Left colon (tissue), 2 donors: ENCODE measurements at regions not wholly inside any gene's neighbourhood (a gene's known extent, or its start where the extent isn't known, plus 50 kb on each side); places are given as distances from the start of the nearest gene placed in this dataset.
"Not testable (repeated sequence)": the region's sequence is repeated elsewhere in the genome, so short reads cannot be mapped to it uniquely, and the experiment has no call there.

Source experiments
- ATAC-seq: fragments of 200-7000 bp; cut with Tn5 transposase; one replicate; pipeline ENCODE4 v1.9.1; 2020; ENCODE audit warnings: mild to moderate bottlenecking, moderate library complexity
- DNase-seq, 2 donors: peaks; one replicate each; pipeline ENCODE4 v3.0.0-alpha.2; 2020
- intact Hi-C, 2 donors: fragments of 100-400 bp; cut with DNase I in 1 of 2; cut with micrococcal nuclease in 1 of 2; formaldehyde crosslinking; loops; one replicate each; pipeline versions ENCODE4 v1.11.2 to v1.14.0; 2022; cut with DNase I, micrococcal nuclease
- donor health status: DM: no; HTN: no; CAD: no.
- donor health status: DM: yes; HTN: yes; CAD: no.

GRCh38 chr4:110869114-110869513 is 246.2 kb upstream of the PITX2 start:
- intact Hi-C loops: no loop called here
- ATAC-seq: no peak

GRCh38 chr4:110869862-110870572 is 247.1 kb upstream of the PITX2 start:
- peak; percentile 47 for ATAC-seq
- intact Hi-C loops: no loop called here
- DNase-seq: no peak

More at GRCh38 chr4:110869114-110869513, 246.2 kb upstream of the PITX2 start:
- no peak for DNase-seq

DNA sequence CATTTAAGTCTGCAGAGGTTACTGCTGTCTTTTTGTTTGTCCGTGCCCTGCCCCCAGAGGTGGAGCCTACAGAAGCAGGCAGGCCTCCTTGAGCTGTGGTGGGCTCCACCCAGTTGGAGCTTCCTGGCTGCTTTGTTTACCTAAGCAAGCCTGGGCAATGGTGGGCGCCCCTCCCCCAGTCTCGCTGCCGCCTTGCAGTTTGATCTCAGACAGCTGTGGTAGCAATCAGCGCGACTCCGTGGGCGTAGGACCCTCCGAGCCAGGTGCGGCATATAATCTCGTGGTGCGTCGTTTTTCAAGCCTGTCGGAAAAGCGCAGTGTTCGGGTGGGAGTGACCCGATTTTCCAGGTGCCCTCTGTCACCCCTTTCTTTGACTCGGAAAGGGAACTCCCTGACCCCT is 253.3 kb upstream of the PITX2 start:
- intact Hi-C loops, DNase-seq, ATAC-seq: not testable (repeated sequence)

DNA sequence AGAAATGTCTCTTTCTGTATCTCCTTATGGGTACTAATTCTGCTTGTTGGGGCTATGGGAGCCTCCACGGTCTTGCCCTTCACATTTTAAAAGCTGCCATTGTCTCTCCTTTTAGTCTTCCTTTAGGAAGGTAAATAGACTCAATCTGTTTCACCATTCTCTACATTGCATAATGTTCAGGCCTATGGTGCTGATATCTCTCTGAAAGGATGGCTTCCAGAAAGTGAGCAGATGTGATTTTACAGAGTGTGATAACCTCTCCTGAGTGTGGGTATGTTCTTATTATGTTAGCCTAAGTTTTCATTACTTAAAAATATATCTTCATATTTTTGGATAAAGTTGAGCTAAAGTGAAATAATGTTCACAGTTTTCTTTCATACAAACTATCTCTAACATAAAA is 254.0 kb upstream of the PITX2 start:
- intact Hi-C loops: no loop called here
- no peak for ATAC-seq
- DNase-seq: no peak

- intact Hi-C loops: no loop called here
- DNase-seq (no peak), ATAC-seq (peak; percentile 96)
These were observed 255.0 kb upstream of the PITX2 start for GRCh38 chr4:110877778-110878370.

- ATAC-seq (no peak), DNase-seq (no peak)
- intact Hi-C loops: no loop called here
These were observed 255.5 kb upstream of the PITX2 start for GRCh38 chr4:110878413-110878812.

GRCh38 chr4:110878956-110879355 is 256.1 kb upstream of the PITX2 start:
- DNase-seq: no peak
- intact Hi-C loops: no loop called here
- peak; percentile 71 for ATAC-seq

- DNase-seq: no peak
- intact Hi-C loops: no loop called here
These were observed 263.4 kb upstream of the PITX2 start for GRCh38 chr4:110886270-110886669.

DNA sequence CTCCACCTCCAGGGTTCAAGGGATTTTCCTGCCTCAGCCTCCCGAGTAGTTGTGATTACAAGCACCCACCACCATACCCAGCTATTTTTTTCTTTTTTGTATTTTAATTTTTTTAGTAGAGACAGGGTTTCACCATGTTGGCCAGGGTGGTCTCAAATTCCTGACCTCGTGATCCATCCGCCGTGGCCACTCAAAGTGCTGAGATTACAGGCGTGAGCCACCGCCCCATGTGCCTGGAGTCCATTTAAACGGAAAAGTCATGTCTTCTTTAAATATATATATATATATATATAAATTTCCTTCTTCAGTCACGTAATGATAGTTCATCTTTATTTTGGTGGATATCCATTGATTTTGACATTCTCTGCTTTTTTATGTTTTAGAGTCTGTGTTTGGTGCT is 264.0 kb upstream of the PITX2 start:
- ATAC-seq: no peak
- intact Hi-C loops: no loop called here

More at GRCh38 chr4:110886270-110886669, 263.4 kb upstream of the PITX2 start:
- no peak for ATAC-seq

GRCh38 chr4:110897784-110898183 is 274.9 kb upstream of the PITX2 start:
- no peak for DNase-seq
- ATAC-seq: no peak
- intact Hi-C loops: no loop called here

More for the DNA sequence above, 264.0 kb upstream of the PITX2 start:
- DNase-seq: no peak

DNA sequence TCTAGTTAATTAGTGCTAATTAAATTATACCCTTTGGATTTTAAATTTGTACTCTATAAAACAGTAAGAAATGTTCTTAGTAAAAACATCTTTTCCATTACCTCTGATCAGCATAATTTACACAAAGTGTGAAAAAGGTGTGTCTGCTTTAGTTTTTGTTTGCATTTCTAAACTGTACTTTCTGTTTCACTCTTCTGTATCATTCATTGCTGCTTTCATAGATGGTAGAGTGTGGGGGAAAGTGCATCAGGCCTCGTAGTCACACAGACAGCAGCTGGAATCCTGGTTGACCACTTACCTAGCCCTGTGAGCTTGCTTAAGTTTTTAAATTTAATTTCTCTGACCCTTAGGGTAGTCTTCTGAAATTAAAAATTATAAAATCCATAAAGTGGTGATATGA is 275.4 kb upstream of the PITX2 start:
- DNase-seq (no peak), ATAC-seq (peak; percentile 91)

DNA sequence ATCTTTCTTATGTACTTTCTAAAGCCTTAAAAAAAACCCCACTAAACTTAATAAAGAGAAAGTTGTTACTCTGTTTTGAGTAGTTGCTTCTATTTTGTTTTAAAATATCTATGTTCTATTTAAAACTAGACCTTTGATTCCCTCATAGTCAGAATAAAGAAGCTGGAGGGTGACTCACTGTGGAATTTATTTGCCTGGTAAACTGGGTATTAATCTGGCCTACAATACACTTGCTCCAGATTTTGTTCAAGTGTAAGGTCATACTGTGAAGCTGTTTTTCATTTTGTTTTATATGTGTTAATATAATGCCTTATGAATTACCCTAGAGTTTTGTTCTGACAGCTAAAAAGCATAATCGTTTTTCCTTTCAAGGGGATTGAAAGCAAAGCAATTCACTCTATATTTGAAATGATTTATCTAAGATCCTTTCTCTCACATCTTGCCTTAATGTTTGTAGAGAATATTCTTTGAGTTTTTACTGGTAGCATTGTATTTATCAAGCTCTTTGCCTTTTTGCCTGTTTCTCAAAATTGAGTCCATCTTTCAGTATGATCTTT is 277.4 kb upstream of the PITX2 start:
- DNase-seq: no peak
- ATAC-seq: no peak
- intact Hi-C loops: no loop called here

More for the DNA sequence above, 275.4 kb upstream of the PITX2 start:
- intact Hi-C loops: no loop called here

DNA sequence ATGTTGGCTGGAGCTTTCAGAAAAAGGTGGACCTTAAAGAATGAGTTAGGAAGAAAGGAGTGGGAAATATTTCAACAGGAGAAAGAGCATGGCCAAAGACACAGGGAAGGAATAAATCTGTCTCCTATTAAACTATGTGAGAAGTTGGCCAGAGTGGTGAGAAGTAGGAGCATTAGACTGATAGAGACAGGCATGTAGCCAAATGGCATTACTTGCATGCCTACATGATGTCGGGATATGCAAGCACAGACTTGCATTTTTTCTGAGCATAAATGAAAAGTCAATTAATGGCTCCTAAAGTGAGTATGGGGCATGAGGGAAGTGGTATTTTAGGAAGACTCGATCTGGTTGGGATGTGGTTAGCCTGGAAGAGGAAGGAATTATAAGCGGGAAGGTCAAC is 279.6 kb upstream of the PITX2 start:
- intact Hi-C loops: no loop called here
- no peak for ATAC-seq
- no peak for DNase-seq

DNA sequence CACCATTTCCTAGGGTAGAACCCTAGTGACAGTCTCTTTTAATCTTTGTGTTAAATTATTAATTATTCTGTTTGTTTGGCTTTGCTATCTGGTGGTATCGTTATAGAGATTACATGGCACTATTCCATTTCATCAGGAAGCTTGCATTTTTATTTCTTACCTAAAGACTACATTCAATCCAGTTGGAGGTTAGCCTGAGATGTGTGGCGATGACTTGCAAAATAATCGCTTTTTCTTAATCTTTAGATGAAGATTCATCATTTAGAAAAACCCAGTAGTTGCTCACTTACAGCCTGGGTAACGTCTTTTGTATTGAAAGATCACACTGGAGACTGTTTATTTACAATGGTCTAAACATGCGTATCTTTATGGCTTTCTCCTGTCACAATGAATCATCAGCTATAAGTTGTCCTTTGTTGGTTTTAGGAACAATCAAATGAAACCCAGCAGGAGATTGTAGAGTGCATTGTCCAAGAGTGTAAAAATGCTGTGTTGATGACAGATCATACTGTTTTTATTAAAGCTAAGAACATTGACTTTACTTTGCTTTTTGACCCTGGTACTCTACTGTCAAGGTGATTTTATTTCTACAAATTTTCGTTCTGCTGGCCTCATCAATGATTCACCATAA is 281.7 kb upstream of the PITX2 start:
- no peak for DNase-seq
- ATAC-seq: peak; percentile 88
- intact Hi-C loops: no loop called here

DNA sequence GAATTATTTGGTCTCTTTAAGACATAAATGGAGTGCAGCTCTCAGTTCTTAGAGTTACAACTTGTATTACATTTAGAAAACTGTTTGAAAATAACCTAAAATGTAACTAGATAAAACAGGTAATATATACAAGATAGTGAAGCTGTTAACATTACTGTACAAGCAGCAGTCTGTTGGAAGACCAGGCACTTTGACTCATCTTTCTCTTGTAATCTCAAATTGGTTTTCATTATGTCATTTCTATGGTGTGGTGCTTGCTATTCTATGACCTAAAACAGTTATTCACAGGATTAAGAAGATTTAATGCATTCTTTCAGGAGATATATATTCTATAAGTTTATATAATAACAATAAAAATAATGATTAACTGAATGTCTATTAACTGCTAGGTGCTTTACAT is 282.5 kb upstream of the PITX2 start:
- ATAC-seq: no peak
- no peak for DNase-seq
- intact Hi-C loops: no loop called here

GRCh38 chr4:110907801-110908313 is 285.0 kb upstream of the PITX2 start:
- ATAC-seq: peak; percentile 86
- intact Hi-C loops: no loop called here
- no peak for DNase-seq

DNA sequence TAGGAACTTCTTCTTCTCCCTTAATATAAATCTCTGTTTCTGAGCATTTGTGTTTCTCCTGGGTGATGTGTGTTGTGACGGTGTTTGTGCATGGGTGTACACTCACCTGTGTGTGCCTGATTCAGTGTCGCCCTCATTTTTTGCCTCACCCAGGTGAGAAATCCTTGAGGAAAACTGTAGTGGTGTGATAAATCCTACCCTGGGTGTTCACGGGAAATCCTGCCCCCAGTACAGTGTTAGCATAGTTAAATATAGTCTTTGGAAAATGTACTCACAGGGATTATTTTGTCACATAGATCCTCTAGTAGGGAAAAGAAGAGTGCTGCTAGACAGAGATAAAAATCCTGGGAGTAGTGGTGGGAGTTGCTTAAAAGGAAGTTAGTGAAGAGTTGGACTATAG is 291.9 kb upstream of the PITX2 start:
- DNase-seq: no peak
- ATAC-seq: no peak
- intact Hi-C loops: no loop called here

- ATAC-seq (no peak), DNase-seq (no peak)
- intact Hi-C loops: no loop called here
These were observed 292.4 kb upstream of the PITX2 start for GRCh38 chr4:110915301-110915700.

DNA sequence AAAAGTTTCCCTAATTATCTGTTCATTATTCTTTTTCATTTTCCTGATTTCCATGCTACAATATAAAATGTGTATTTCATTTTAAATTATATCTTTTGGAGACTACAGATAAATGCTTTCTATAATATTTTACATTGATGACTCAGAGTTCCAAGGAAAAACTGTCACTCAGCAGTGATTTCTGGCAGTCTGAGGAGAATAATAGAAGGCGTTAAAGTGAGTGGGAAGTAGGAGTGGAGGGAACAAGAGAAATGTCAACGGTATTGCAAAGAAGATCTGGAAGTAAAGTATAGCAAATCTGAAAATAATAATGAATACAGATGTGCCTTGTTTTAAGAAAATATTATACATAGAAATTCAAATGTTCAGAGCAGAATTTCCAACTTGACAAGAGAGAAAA is 293.6 kb upstream of the PITX2 start:
- no peak for ATAC-seq
- intact Hi-C loops: no loop called here
- DNase-seq: no peak

GRCh38 chr4:110917835-110918234 is 295.0 kb upstream of the PITX2 start:
- intact Hi-C loops: no loop called here
- ATAC-seq (no peak), DNase-seq (no peak)
